NCI-H146 treated with DMSO at 0.1 percent for 48 hours (cell line): ENCODE measurements at regions not wholly inside any gene's neighbourhood (a gene's known extent, or its start where the extent isn't known, plus 50 kb on each side); places are given as distances from the start of the nearest gene placed in this dataset.
"Not testable (repeated sequence)": the region's sequence is repeated elsewhere in the genome, so short reads cannot be mapped to it uniquely, and the experiment has no call there.

Experiments used
- DNase-seq: peaks from one replicate; lab custom pipeline; 2025; ENCODE audit not compliant: unreplicated experiment; lab: John Stamatoyannopoulos, UW

- DNase-seq, result no peak
These were observed 301.0 kb downstream of the MIAT start for GRCh38 chr22:26958378-26958777.

- DNase-seq, result no peak
These were observed 307.3 kb downstream of the MIAT start for GRCh38 chr22:26964642-26965041.

- no peak for DNase-seq
These were observed 309.9 kb downstream of the MIAT start for GRCh38 chr22:26967282-26967681.

- DNase-seq, result no peak
These were observed 311.6 kb downstream of the MIAT start for GRCh38 chr22:26968859-26969523.

- no peak for DNase-seq
These were observed 313.5 kb downstream of the MIAT start for GRCh38 chr22:26970809-26971394.

- DNase-seq, result no peak
These were observed 314.9 kb downstream of the MIAT start for GRCh38 chr22:26972286-26972685.

- not testable (repeated sequence) for DNase-seq
These were observed 315.5 kb downstream of the MIAT start for GRCh38 chr22:26972915-26973314.

- DNase-seq, result no peak
These were observed 316.6 kb downstream of the MIAT start for GRCh38 chr22:26974034-26974433.

GRCh38 chr22:26974914-26975803, 317.8 kb downstream of the MIAT start:
- no peak for DNase-seq

- DNase-seq, result no peak
These were observed 318.5 kb downstream of the MIAT start for GRCh38 chr22:26975865-26976264.

GRCh38 chr22:26977741-26978376, 320.5 kb downstream of the MIAT start:
- no peak for DNase-seq

GRCh38 chr22:26979294-26979693, 321.9 kb downstream of the MIAT start:
- no peak for DNase-seq

GRCh38 chr22:26981111-26981510, 323.7 kb downstream of the MIAT start:
- DNase-seq, result peak; percentile 74

- DNase-seq, result no peak
These were observed 324.2 kb downstream of the MIAT start for GRCh38 chr22:26981541-26981940.

GRCh38 chr22:26983311-26983710, 325.9 kb downstream of the MIAT start:
- DNase-seq, result no peak

GRCh38 chr22:26985206-26985605, 327.8 kb downstream of the MIAT start:
- no peak for DNase-seq

GRCh38 chr22:26985931-26986782, 328.8 kb downstream of the MIAT start:
- DNase-seq, result no peak

- DNase-seq, result no peak
These were observed 329.5 kb downstream of the MIAT start for GRCh38 chr22:26986884-26987283.

- DNase-seq, result no peak
These were observed 333.3 kb downstream of the MIAT start for GRCh38 chr22:26990503-26991189.

GRCh38 chr22:26992556-26992955, 335.2 kb downstream of the MIAT start:
- DNase-seq, result no peak
